GM18858 (cell line): ENCODE measurements at regions not wholly inside any gene's neighbourhood (a gene's known extent, or its start where the extent isn't known, plus 50 kb on each side); places are given as distances from the start of the nearest gene placed in this dataset.

Source experiments
- ATAC-seq: cut with Tn5 transposase; IDR thresholded peaks from one replicate; pipeline ENCODE4 v1.9.1; 2021; ENCODE audit not compliant: unreplicated experiment

DNA sequence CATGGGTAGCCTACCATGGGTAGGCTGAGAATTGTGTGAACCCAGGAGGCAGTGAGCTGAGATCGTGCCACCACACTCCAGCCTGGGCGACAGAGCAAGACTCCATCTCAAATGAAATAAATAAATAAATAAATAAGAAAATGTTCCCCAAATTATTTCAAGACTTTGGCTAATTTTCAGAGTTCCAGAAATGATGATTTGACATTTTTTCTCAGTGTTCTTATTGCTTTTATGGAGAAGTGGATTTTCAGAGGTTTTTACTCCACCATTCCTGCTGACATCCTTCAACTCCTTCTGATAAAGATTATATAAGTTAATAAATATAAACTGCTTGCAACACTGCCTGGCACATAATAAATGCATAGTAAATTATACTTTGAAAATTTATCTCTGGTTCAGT, 80.4 kb upstream of the PRKCQ start:
- no peak for ATAC-seq

- no peak for ATAC-seq
Observed at GRCh38 chr10:6659451-6659850, 79.4 kb upstream of the PRKCQ start.

- ATAC-seq = no peak
Observed at GRCh38 chr10:6657669-6658068, 77.6 kb upstream of the PRKCQ start.

DNA sequence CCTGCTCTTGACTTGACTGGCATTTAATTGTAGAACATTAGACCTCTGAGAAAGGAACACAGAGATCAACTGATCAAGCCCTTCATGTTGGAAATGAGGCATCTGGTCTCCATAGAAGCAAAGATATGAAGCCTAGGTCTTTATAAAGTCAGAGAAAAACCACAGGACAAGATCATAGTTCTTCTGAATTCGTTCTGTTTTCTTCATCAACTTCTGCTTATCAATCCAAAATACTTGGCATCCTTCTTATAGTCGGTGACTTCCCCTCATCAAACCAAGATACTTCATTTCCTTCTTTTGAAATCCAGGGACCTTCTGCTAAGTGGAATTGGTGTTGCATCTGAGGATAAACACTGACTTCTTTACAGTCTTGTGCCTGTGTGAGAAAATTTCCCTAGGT, 77.1 kb upstream of the PRKCQ start:
- ATAC-seq = no peak

GRCh38 chr10:6654571-6654970, 74.5 kb upstream of the PRKCQ start:
- ATAC-seq = no peak

GRCh38 chr10:6650586-6650985, 70.5 kb upstream of the PRKCQ start:
- ATAC-seq = no peak

DNA sequence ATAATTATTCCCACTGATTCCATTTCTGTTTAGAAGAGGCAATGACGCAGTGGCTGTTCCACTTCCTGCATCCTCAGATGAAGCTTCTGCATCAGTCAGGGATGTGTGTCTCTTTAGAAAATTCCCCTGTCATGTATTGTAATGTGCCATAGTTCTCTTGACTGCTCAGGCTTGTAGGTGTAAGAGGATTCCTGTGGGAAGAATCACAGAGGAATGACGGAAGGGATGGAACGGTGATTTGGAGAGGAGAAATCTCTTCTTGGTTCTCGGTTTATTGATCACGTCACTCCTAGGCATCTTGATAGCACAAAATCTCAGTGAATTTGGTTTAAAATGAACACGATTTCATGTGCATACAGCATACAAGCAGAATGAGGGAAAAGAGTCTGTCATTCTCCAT, 69.8 kb upstream of the PRKCQ start:
- no peak for ATAC-seq

- ATAC-seq = no peak
Observed at GRCh38 chr10:6648894-6649720, 69.0 kb upstream of the PRKCQ start.

DNA sequence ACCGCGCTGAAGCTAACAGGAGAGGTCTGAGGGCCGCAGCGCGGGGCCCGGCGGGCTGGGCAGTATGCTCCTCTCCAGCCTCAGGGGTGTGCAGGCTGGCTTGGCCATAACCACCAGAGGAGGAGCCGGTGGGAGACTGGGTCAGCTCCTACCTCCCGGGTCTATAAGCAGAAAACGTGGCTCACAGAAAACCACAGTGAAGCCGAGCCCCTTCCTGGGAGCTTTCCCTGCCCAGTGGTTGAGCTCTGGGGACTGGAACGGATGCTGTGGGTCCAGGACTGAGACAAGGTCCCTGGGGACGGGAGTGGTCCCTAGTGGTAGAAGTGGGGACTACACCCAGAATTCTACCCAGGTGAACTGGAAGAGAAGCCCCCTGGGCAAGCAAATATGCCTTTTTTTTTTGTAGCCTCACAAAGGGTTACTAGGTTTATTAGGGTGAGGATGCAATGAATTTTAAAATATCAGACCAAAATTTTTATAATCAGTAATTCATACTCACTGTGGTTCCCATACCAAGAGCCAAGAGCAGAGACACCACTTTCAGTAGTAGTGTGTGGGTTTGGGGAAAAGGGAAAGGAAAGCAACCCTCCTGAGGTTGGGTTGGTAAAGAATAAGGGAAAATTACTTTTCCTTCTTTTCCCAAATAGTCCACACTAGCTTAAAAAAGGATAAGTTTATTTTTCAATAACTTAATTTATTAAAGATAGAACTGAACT, 67.9 kb upstream of the PRKCQ start:
- ATAC-seq = no peak

GRCh38 chr10:6643962-6644361, 63.9 kb upstream of the PRKCQ start:
- no peak for ATAC-seq

- no peak for ATAC-seq
Observed at GRCh38 chr10:6642876-6643275, 62.8 kb upstream of the PRKCQ start.

DNA sequence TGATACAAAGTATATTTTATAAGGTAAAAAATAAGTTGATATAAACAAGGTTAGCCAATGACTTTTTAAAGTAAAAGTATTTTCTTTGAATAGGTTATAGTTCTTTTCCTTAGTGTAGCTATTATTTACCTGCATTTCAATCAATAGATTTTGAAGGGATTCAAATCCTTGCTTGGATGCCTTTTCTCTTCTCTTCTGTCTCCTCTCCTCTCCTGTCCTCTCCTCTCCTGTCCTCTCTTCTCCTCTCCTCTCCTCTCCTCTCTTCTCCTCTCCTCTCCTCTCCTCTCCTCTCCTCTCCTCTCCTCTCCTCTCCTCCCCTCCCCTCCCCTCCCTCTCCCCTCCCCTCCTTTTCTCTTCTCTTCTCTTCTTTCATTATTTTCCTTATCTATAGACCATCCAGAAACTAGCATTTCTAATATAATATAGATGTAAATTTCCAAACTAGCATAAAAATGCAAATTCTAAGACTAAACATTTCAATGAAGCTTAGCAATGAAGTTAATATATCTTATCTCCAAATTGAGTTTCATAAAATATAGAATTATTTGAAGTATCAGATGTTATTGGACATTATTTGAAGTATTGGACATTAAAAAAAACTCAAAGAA, 60.5 kb upstream of the PRKCQ start:
- no peak for ATAC-seq

GRCh38 chr10:6637053-6637452, 57.0 kb upstream of the PRKCQ start:
- no peak for ATAC-seq

GRCh38 chr10:6635784-6636183, 55.7 kb upstream of the PRKCQ start:
- no peak for ATAC-seq
